NCI-H345 treated with DMSO at 0.1 percent for 48 hours (cell line): ENCODE measurements at regions not wholly inside any gene's neighbourhood (a gene's known extent, or its start where the extent isn't known, plus 50 kb on each side); places are given as distances from the start of the nearest gene placed in this dataset.
"Not testable (repeated sequence)": the region's sequence is repeated elsewhere in the genome, so short reads cannot be mapped to it uniquely, and the experiment has no call there.

Experiments used
- DNase-seq: peaks from one replicate; lab custom pipeline; 2025; ENCODE audit not compliant: unreplicated experiment; lab: John Stamatoyannopoulos, UW

GRCh38 chrX:124690495-124690894 is 344.1 kb downstream of the SH2D1A start:
- no peak for DNase-seq

GRCh38 chrX:124699876-124700275 is 353.5 kb downstream of the SH2D1A start:
- no peak for DNase-seq

GRCh38 chrX:124717537-124717936 is 371.2 kb downstream of the SH2D1A start:
- DNase-seq, result no peak

GRCh38 chrX:124719060-124719459 is 372.7 kb downstream of the SH2D1A start:
- no peak for DNase-seq

GRCh38 chrX:124720532-124720931 is 374.2 kb downstream of the SH2D1A start:
- no peak for DNase-seq

- no peak for DNase-seq
These were observed 379.1 kb downstream of the SH2D1A start for GRCh38 chrX:124725502-124725901.

GRCh38 chrX:124726292-124726691 is 379.9 kb downstream of the SH2D1A start:
- no peak for DNase-seq

- DNase-seq, result no peak
These were observed 380.5 kb downstream of the SH2D1A start for GRCh38 chrX:124726881-124727280.

GRCh38 chrX:124736553-124737270 is 390.3 kb downstream of the SH2D1A start:
- DNase-seq, result peak; percentile 19

GRCh38 chrX:124737771-124738170 is 391.4 kb downstream of the SH2D1A start:
- no peak for DNase-seq

GRCh38 chrX:124747295-124747694 is 400.9 kb downstream of the SH2D1A start:
- DNase-seq, result no peak

- DNase-seq, result no peak
These were observed 418.0 kb downstream of the SH2D1A start for GRCh38 chrX:124764354-124764753.

GRCh38 chrX:124769166-124769565 is 422.8 kb downstream of the SH2D1A start:
- no peak for DNase-seq

GRCh38 chrX:124771292-124771691 is 424.9 kb downstream of the SH2D1A start:
- DNase-seq, result no peak

GRCh38 chrX:124788253-124788652 is 441.9 kb downstream of the SH2D1A start:
- not testable (repeated sequence) for DNase-seq

- DNase-seq, result not testable (repeated sequence)
These were observed 443.5 kb downstream of the SH2D1A start for GRCh38 chrX:124789874-124790273.

- DNase-seq, result no peak
These were observed 445.2 kb downstream of the SH2D1A start for GRCh38 chrX:124791492-124792095.

- no peak for DNase-seq
These were observed 450.6 kb downstream of the SH2D1A start for GRCh38 chrX:124796989-124797388.

GRCh38 chrX:124804962-124805361 is 458.6 kb downstream of the SH2D1A start:
- DNase-seq, result no peak

- DNase-seq, result no peak
These were observed 459.1 kb downstream of the SH2D1A start for GRCh38 chrX:124805486-124805885.

GRCh38 chrX:124814106-124814505 is 467.7 kb downstream of the SH2D1A start:
- no peak for DNase-seq

GRCh38 chrX:124818033-124818432 is 471.7 kb downstream of the SH2D1A start:
- no peak for DNase-seq

- DNase-seq, result no peak
These were observed 472.4 kb downstream of the SH2D1A start for GRCh38 chrX:124818764-124819163.
